Astrocyte (in vitro differentiated cells and primary cell): ENCODE measurements at regions not wholly inside any gene's neighbourhood (a gene's known extent, or its start where the extent isn't known, plus 50 kb on each side); places are given as distances from the start of the nearest gene placed in this dataset.
"Not testable (repeated sequence)": the region's sequence is repeated elsewhere in the genome, so short reads cannot be mapped to it uniquely, and the experiment has no call there.

ENCODE experiments used
- DNase-seq: peaks from one replicate; pipeline ENCODE4 v3.0.0-alpha.2; 2010; ENCODE audit warnings: low read depth
- FAIRE-seq: peaks from 2 replicates; lab custom pipeline; 2011; peaks lifted over from hg19 to GRCh38; lab: Jason Lieb, UNC
- H2AFZ ChIP-seq: 2 replicates; pipeline ENCODE4 v1.6.0; 2012; ENCODE audit warnings: low read depth, low read length, inconsistent platforms
- H3K27ac ChIP-seq: 2 replicates; pipeline ENCODE4 v1.5.1; 2011; ENCODE audit warnings: low read depth, low read length, inconsistent platforms
- H3K27me3 ChIP-seq: 2 replicates; pipeline ENCODE4 v1.6.0; 2011; ENCODE audit warnings: low read length, inconsistent platforms; ENCODE audit not compliant: insufficient read depth
- H3K36me3 ChIP-seq: 2 replicates; pipeline ENCODE4 v1.5.1; 2011; ENCODE audit warnings: low read length, inconsistent platforms; ENCODE audit not compliant: insufficient read depth
- H3K4me1 ChIP-seq: 2 replicates; pipeline ENCODE4 v1.5.1; 2011; ENCODE audit warnings: low read length, inconsistent platforms; ENCODE audit not compliant: insufficient read depth
- H3K4me2 ChIP-seq: 2 replicates; pipeline ENCODE4 v1.6.0; 2012; ENCODE audit warnings: low read length, inconsistent platforms
- H3K4me3 ChIP-seq: 2 replicates; pipeline ENCODE4 v1.5.1; 2011; ENCODE audit warnings: low read depth, mild to moderate bottlenecking, low read length, inconsistent platforms; ENCODE audit not compliant: insufficient read depth
- H3K79me2 ChIP-seq: 2 replicates; pipeline ENCODE4 v1.6.0; 2012; ENCODE audit warnings: mild to moderate bottlenecking, low read length, inconsistent platforms; ENCODE audit not compliant: insufficient read depth
- H3K9ac ChIP-seq: 2 replicates; pipeline ENCODE4 v1.6.0; 2012; ENCODE audit warnings: mild to moderate bottlenecking, low read length, inconsistent platforms
- H3K9me3 ChIP-seq: 2 replicates; pipeline ENCODE4 v1.5.1; 2012; ENCODE audit warnings: low read depth, mild to moderate bottlenecking, low read length, inconsistent platforms; ENCODE audit not compliant: insufficient read depth
- H4K20me1 ChIP-seq: 2 replicates; pipeline ENCODE4 v1.6.0; 2012; ENCODE audit warnings: low read length, inconsistent platforms; ENCODE audit not compliant: insufficient read depth
- H3K27ac Mint-ChIP-seq: one replicate; pipeline ENCODE4 v1.8.0; 2021; ENCODE audit warnings: mild to moderate bottlenecking, mixed read lengths; ENCODE audit not compliant: unreplicated experiment
- H3K27me3 Mint-ChIP-seq: one replicate; pipeline ENCODE4 v1.8.0; 2021; ENCODE audit warnings: low read depth, mixed read lengths; ENCODE audit not compliant: unreplicated experiment
- H3K36me3 Mint-ChIP-seq: one replicate; pipeline ENCODE4 v1.8.0; 2021; ENCODE audit warnings: low read depth, mixed read lengths; ENCODE audit not compliant: unreplicated experiment
- H3K4me1 Mint-ChIP-seq: one replicate; pipeline ENCODE4 v1.8.0; 2021; ENCODE audit warnings: low read depth, mixed read lengths; ENCODE audit not compliant: unreplicated experiment
- H3K4me3 Mint-ChIP-seq: one replicate; pipeline ENCODE4 v1.8.0; 2021; ENCODE audit warnings: mild to moderate bottlenecking, moderate library complexity, mixed read lengths; ENCODE audit not compliant: unreplicated experiment
- H3K9me3 Mint-ChIP-seq: one replicate; pipeline ENCODE4 v1.8.0; 2021; ENCODE audit warnings: mild to moderate bottlenecking, mixed read lengths; ENCODE audit not compliant: unreplicated experiment
- CTCF ChIP-seq: IDR thresholded peaks from 2 replicates; pipeline ENCODE4 v1.5.1; 2011; ENCODE audit warnings: low read depth, mild to moderate bottlenecking, inconsistent platforms, low read length, moderate library complexity; ENCODE audit not compliant: insufficient read depth
- EZH2 ChIP-seq: IDR thresholded peaks from 2 replicates; pipeline ENCODE4 v1.6.1; 2012; ENCODE audit warnings: mild to moderate bottlenecking, low read length, inconsistent platforms; ENCODE audit not compliant: insufficient read depth

- no peak overlapping the region for H2AFZ ChIP-seq
- H4K20me1 ChIP-seq, result no peaks in the 10 kb centered on the region
- DNase-seq (no peak), FAIRE-seq (no peak)
- H3K9me3 ChIP-seq, result no peaks in the 10 kb centered on the region
- Mint-ChIP-seq H3K27me3 (peaks cover 4% of the 10 kb centered on the region), H3K4me1 (no peaks in the 10 kb centered on the region), H3K27ac (no peak overlapping the region), H3K36me3 (no peaks in the 10 kb centered on the region), H3K9me3 (peaks cover under 1% of the 10 kb centered on the region), H3K4me3 (no peak overlapping the region)
- no peaks in the 10 kb centered on the region for H3K36me3 ChIP-seq
- TF ChIP-seq EZH2 (no peak), CTCF (no peak)
- no peak overlapping the region for H3K9ac ChIP-seq
- H3K4me2 ChIP-seq, result no peak overlapping the region
- no peaks in the 10 kb centered on the region for H3K27me3 ChIP-seq
- H3K4me3 ChIP-seq, result no peak overlapping the region
- H3K27ac ChIP-seq, result no peak overlapping the region
- no peaks in the 10 kb centered on the region for H3K4me1 ChIP-seq
- no peaks in the 10 kb centered on the region for H3K79me2 ChIP-seq
Measured at GRCh38 chr10:26932576-26932975, 71.8 kb upstream of the ABI1 start.

GRCh38 chr10:26931223-26931622 lies 70.5 kb upstream of the ABI1 start:
- H4K20me1 ChIP-seq, result no peaks in the 10 kb centered on the region
- no peaks in the 10 kb centered on the region for H3K79me2 ChIP-seq
- H3K36me3 ChIP-seq, result no peaks in the 10 kb centered on the region
- H3K4me1 Mint-ChIP-seq, result no peaks in the 10 kb centered on the region
- no peak for DNase-seq
- H3K27ac Mint-ChIP-seq, result no peak overlapping the region
- H3K36me3 Mint-ChIP-seq, result no peaks in the 10 kb centered on the region
- no peak overlapping the region for H3K4me3 ChIP-seq
- peaks cover under 1% of the 10 kb centered on the region for H3K27me3 Mint-ChIP-seq
- no peak overlapping the region for H3K9ac ChIP-seq
- H2AFZ ChIP-seq, result peak overlapping the region; percentile 47
- no peak overlapping the region for H3K4me3 Mint-ChIP-seq
- no peak overlapping the region for H3K27ac ChIP-seq
- no peak for TF ChIP-seq CTCF
- peak overlapping the region; percentile 48 for H3K4me2 ChIP-seq
- FAIRE-seq, result no peak
- H3K27me3 ChIP-seq, result no peaks in the 10 kb centered on the region
- no peaks in the 10 kb centered on the region for H3K9me3 ChIP-seq
- no peaks in the 10 kb centered on the region for H3K4me1 ChIP-seq
- H3K9me3 Mint-ChIP-seq, result no peaks in the 10 kb centered on the region

- H4K20me1 ChIP-seq, H3K27ac Mint-ChIP-seq, H3K9me3 ChIP-seq, H3K4me3 ChIP-seq, DNase-seq, H3K9me3 Mint-ChIP-seq, H3K79me2 ChIP-seq, H3K4me1 ChIP-seq, H3K27me3 Mint-ChIP-seq, H3K4me3 Mint-ChIP-seq, H3K27ac ChIP-seq, H3K9ac ChIP-seq, H3K4me2 ChIP-seq, H3K4me1 Mint-ChIP-seq, H3K27me3 ChIP-seq, H2AFZ ChIP-seq, H3K36me3 ChIP-seq, H3K36me3 Mint-ChIP-seq, FAIRE-seq: not testable (repeated sequence)
Measured at GRCh38 chr10:26922824-26923223, 62.1 kb upstream of the ABI1 start.

- DNase-seq, result not testable (repeated sequence)
Measured at GRCh38 chr10:26919156-26919860, 58.5 kb upstream of the ABI1 start.

More at GRCh38 chr10:26919156-26919860, 58.5 kb upstream of the ABI1 start:
- H3K4me1 ChIP-seq, H4K20me1 ChIP-seq, H3K9me3 Mint-ChIP-seq, H3K36me3 Mint-ChIP-seq, H3K4me1 Mint-ChIP-seq, H3K79me2 ChIP-seq, H3K27ac Mint-ChIP-seq, H3K27me3 Mint-ChIP-seq, H3K4me3 ChIP-seq, H3K27ac ChIP-seq, H3K4me3 Mint-ChIP-seq, H3K27me3 ChIP-seq, H3K9ac ChIP-seq, H3K9me3 ChIP-seq, H3K36me3 ChIP-seq, H2AFZ ChIP-seq, FAIRE-seq, H3K4me2 ChIP-seq: not testable (repeated sequence)
